Brain microvascular endothelial cell (primary cell): ENCODE measurements at regions not wholly inside any gene's neighbourhood (a gene's known extent, or its start where the extent isn't known, plus 50 kb on each side); places are given as distances from the start of the nearest gene placed in this dataset.

Experiments
- DNase-seq: peaks from one replicate; pipeline ENCODE4 v3.0.0-alpha.2; 2020
- H3K27ac ChIP-seq: fragments of 250-450 bp; sonication (Bioruptor Pico); 2 replicates; pipeline ENCODE4 v1.5.1; 2020; ENCODE audit warnings: mild to moderate bottlenecking, moderate library complexity
- H3K27me3 ChIP-seq: fragments of 250-450 bp; sonication (Bioruptor Pico); replicated peaks from 2 replicates; pipeline ENCODE4 v1.5.1; 2020; ENCODE audit warnings: mild to moderate bottlenecking
- H3K36me3 ChIP-seq: fragments of 250-450 bp; sonication (Bioruptor Pico); replicated peaks from 2 replicates; pipeline ENCODE4 v1.5.1; 2020; ENCODE audit warnings: mild to moderate bottlenecking
- H3K4me3 ChIP-seq: 2 replicates; pipeline ENCODE4 v1.5.1; 2011; ENCODE audit warnings: low read depth, mild to moderate bottlenecking, control low read depth, low read length, moderate library complexity
- CTCF ChIP-seq: IDR thresholded peaks from 2 replicates; pipeline ENCODE4 v1.5.1; 2011; ENCODE audit warnings: low read depth, mild to moderate bottlenecking, moderate library complexity, low read length, control low read depth, inconsistent platforms; ENCODE audit errors: missing control alignments
- in situ Hi-C: cut with HindIII; loops from 2 replicates; pipeline ENCODE4 v1.10.0; 2017; ENCODE audit warnings: low sequenced_read_pairs, low pct_ligation_motif_present

- no peak overlapping the region for H3K27ac ChIP-seq
- no peak for TF ChIP-seq CTCF
- H3K4me3 ChIP-seq = no peak overlapping the region
- in situ Hi-C loops = no loop called here
- no peaks in the 10 kb centered on the region for H3K27me3 ChIP-seq
- H3K36me3 ChIP-seq = no peaks in the 10 kb centered on the region
- DNase-seq = no peak
Observed at GRCh38 chr10:21214329-21214728, 311.2 kb downstream of the SKIDA1 start.

- H3K27ac ChIP-seq = no peak overlapping the region
- TF ChIP-seq CTCF = no peak
- H3K4me3 ChIP-seq = no peak overlapping the region
- no peaks in the 10 kb centered on the region for H3K27me3 ChIP-seq
- no peak for DNase-seq
- in situ Hi-C loops = no loop called here
- no peaks in the 10 kb centered on the region for H3K36me3 ChIP-seq
Observed at GRCh38 chr10:21213381-21213780, 312.1 kb downstream of the SKIDA1 start.

GRCh38 chr10:21212912-21213311 is 312.6 kb downstream of the SKIDA1 start:
- Histone ChIP-seq H3K36me3 (no peaks in the 10 kb centered on the region), H3K27me3 (no peaks in the 10 kb centered on the region), H3K4me3 (no peak overlapping the region), H3K27ac (no peak overlapping the region)
- TF ChIP-seq CTCF = no peak
- DNase-seq = no peak
- in situ Hi-C loops = no loop called here

GRCh38 chr10:21212348-21212747 is 313.1 kb downstream of the SKIDA1 start:
- TF ChIP-seq CTCF = no peak
- H3K36me3 ChIP-seq = no peaks in the 10 kb centered on the region
- in situ Hi-C loops = no loop called here
- no peak overlapping the region for H3K4me3 ChIP-seq
- no peak overlapping the region for H3K27ac ChIP-seq
- no peak for DNase-seq
- H3K27me3 ChIP-seq = no peaks in the 10 kb centered on the region

GRCh38 chr10:21209495-21209894 is 312.4 kb upstream of the NEBL start:
- no peak for DNase-seq
- in situ Hi-C loops = no loop called here
- H3K4me3 ChIP-seq = no peak overlapping the region
- TF ChIP-seq CTCF = no peak
- no peaks in the 10 kb centered on the region for H3K27me3 ChIP-seq
- H3K27ac ChIP-seq = no peak overlapping the region
- H3K36me3 ChIP-seq = no peaks in the 10 kb centered on the region

GRCh38 chr10:21208666-21209316 is 311.7 kb upstream of the NEBL start:
- DNase-seq = no peak
- in situ Hi-C loops = no loop called here

More at GRCh38 chr10:21208666-21209316, 311.7 kb upstream of the NEBL start:
- no peaks in the 10 kb centered on the region for H3K36me3 ChIP-seq
- H3K27ac ChIP-seq = no peak overlapping the region
- no peak for TF ChIP-seq CTCF
- no peak overlapping the region for H3K4me3 ChIP-seq
- no peaks in the 10 kb centered on the region for H3K27me3 ChIP-seq
